H1 (cell line): ENCODE measurements at regions not wholly inside any gene's neighbourhood (a gene's known extent, or its start where the extent isn't known, plus 50 kb on each side); places are given as distances from the start of the nearest gene placed in this dataset.

Experiments used
- CTCF ChIA-PET: fragments of 300-600 bp; sonication (Branson Sonifier 250); formaldehyde crosslinking; loops from one replicate; lab custom pipeline; 2021; ENCODE audit not compliant: partially characterized antibody; lab: Charles Lee
- POLR2A ChIA-PET: fragments of 300-600 bp; sonication (Branson Sonifier 250); formaldehyde crosslinking; loops from one replicate; lab custom pipeline; 2021; ENCODE audit warnings: inconsistent platforms; ENCODE audit not compliant: partially characterized antibody; lab: Charles Lee
- DNase-seq, 2 experiments: peaks; one replicate each; pipeline versions ENCODE4 v3.0.0 to v3.0.0-alpha.2; 2010 to 2022; ENCODE audit warnings: low spot score in 2 of 2, low read depth in 1 of 2, mixed read lengths in 1 of 2
- FAIRE-seq: peaks from 2 replicates; lab custom pipeline; 2011; peaks lifted over from hg19 to GRCh38; lab: Jason Lieb, UNC
- H2AFZ ChIP-seq: 2 replicates; pipeline ENCODE4 v1.8.1; 2012; ENCODE audit warnings: low read length, inconsistent platforms
- H2AK5ac ChIP-seq: 2 replicates; pipeline ENCODE4 v1.6.1; 2013; ENCODE audit warnings: low read depth, low read length
- H2BK120ac ChIP-seq: replicated peaks from 2 replicates; pipeline ENCODE3; 2013; ENCODE audit warnings: low read depth, low read length, inconsistent platforms
- H2BK12ac ChIP-seq: 2 replicates; pipeline ENCODE4 v1.6.1; 2013; ENCODE audit warnings: low read depth, low read length
- H2BK15ac ChIP-seq: 2 replicates; pipeline ENCODE4 v1.6.1; 2013; ENCODE audit warnings: low read length
- H2BK20ac ChIP-seq: 2 replicates; pipeline ENCODE4 v1.6.1; 2013; ENCODE audit warnings: low read length
- H2BK5ac ChIP-seq: 2 replicates; pipeline ENCODE4 v1.6.1; 2013; ENCODE audit warnings: low read depth, low read length
- H3K14ac ChIP-seq: 2 replicates; pipeline ENCODE4 v1.6.1; 2013; ENCODE audit warnings: inconsistent platforms; ENCODE audit not compliant: insufficient read length
- H3K18ac ChIP-seq: 2 replicates; pipeline ENCODE4 v1.6.1; 2013; ENCODE audit warnings: low read length; ENCODE audit errors: extremely low read depth
- H3K23ac ChIP-seq: 2 replicates; pipeline ENCODE4 v1.6.1; 2013; ENCODE audit warnings: inconsistent platforms; ENCODE audit not compliant: insufficient read length
- H3K23me2 ChIP-seq: 2 replicates; pipeline ENCODE4 v1.6.1; 2013; ENCODE audit warnings: low read depth, low read length
- H3K27ac ChIP-seq: 2 replicates; pipeline ENCODE4 v1.6.1; 2011; ENCODE audit warnings: low read depth, low read length, inconsistent platforms
- H3K27me3 ChIP-seq, 4 experiments: replicated peaks in 1 of 4; 1 replicate in 1 of 4; 2 replicates in 3 of 4; pipeline versions ENCODE4 v1.6.1 to v1.8.1; 2011 to 2013; ENCODE audit warnings: low read length in 3 of 4, mild to moderate bottlenecking in 3 of 4, inconsistent platforms in 2 of 4, mixed read lengths in 2 of 4, moderate library complexity in 1 of 4; ENCODE audit not compliant: control insufficient read depth in 3 of 4, insufficient read depth in 3 of 4; ENCODE audit errors: extremely low read depth in 1 of 4
- H3K36me3 ChIP-seq, 4 experiments: 2 replicates each; pipeline versions ENCODE4 v1.6.1 to v1.8.1; 2011 to 2013; ENCODE audit warnings: mild to moderate bottlenecking in 4 of 4, low read length in 3 of 4, moderate library complexity in 2 of 4, control low read depth in 1 of 4, inconsistent platforms in 1 of 4; ENCODE audit not compliant: insufficient read depth in 4 of 4, control insufficient read depth in 2 of 4
- H3K4ac ChIP-seq: replicated peaks from 2 replicates; pipeline ENCODE3; 2013; ENCODE audit warnings: low read length, low read depth, mixed read lengths, inconsistent platforms; ENCODE audit not compliant: insufficient read length
- H3K4me1 ChIP-seq, 4 experiments: replicated peaks in 1 of 4; 1 replicate in 1 of 4; 2 replicates in 3 of 4; pipeline versions ENCODE4 v1.6.1 to v1.8.1; 2011 to 2013; ENCODE audit warnings: low read length in 3 of 4, inconsistent platforms in 2 of 4, mixed read lengths in 1 of 4; ENCODE audit not compliant: insufficient read depth in 4 of 4, control insufficient read depth in 3 of 4
- H3K4me2 ChIP-seq, 2 experiments: 2 replicates each; pipeline versions ENCODE4 v1.6.1 to v1.8.1; 2011 to 2013; ENCODE audit warnings: low read depth in 2 of 2, low read length in 2 of 2, control low read depth in 1 of 2, inconsistent platforms in 1 of 2, mild to moderate bottlenecking in 1 of 2; ENCODE audit not compliant: insufficient read depth in 1 of 2
- H3K4me3 ChIP-seq, 4 experiments: fragments of 200-600, 300-600 bp in 1 of 4; sonication (generic), shearing (Covaris generic), sonication (Bioruptor Twin) in 1 of 4; 2 replicates each; pipeline versions ENCODE4 v1.5.1 to v1.8.1; 2011 to 2016; ENCODE audit warnings: low read length in 4 of 4, low read depth in 3 of 4, control low read depth in 2 of 4, inconsistent platforms in 2 of 4, mild to moderate bottlenecking in 2 of 4, mixed read lengths in 1 of 4, moderate library complexity in 1 of 4; ENCODE audit not compliant: insufficient read depth in 2 of 4; ENCODE audit errors: extremely low read depth in 1 of 4
- H3K56ac ChIP-seq: replicated peaks from 2 replicates; pipeline ENCODE3; 2013; ENCODE audit warnings: low read depth, mild to moderate bottlenecking, mixed read lengths, low read length, inconsistent platforms; ENCODE audit not compliant: insufficient read length
- H3K79me1 ChIP-seq: 2 replicates; pipeline ENCODE4 v1.6.1; 2013; ENCODE audit warnings: low read depth, low read length, control low read depth
- H3K79me2 ChIP-seq, 2 experiments: 2 replicates each; pipeline versions ENCODE4 v1.6.1 to v1.8.1; 2012 to 2013; ENCODE audit warnings: low read length in 2 of 2, mild to moderate bottlenecking in 2 of 2, inconsistent platforms in 1 of 2; ENCODE audit not compliant: insufficient read depth in 2 of 2, control insufficient read depth in 1 of 2
- H3K9ac ChIP-seq, 4 experiments: replicated peaks in 1 of 4; 1 replicate in 1 of 4; 2 replicates in 3 of 4; pipeline versions ENCODE4 v1.6.1 to v1.8.1; 2011 to 2013; ENCODE audit warnings: low read depth in 3 of 4, low read length in 3 of 4, control low read depth in 2 of 4, mild to moderate bottlenecking in 2 of 4, moderate library complexity in 2 of 4, inconsistent platforms in 1 of 4; ENCODE audit errors: extremely low read depth in 1 of 4
- H3K9me3 ChIP-seq, 2 experiments: 2 replicates each; pipeline versions ENCODE4 v1.6.1 to v1.8.1; 2012 to 2013; ENCODE audit warnings: mild to moderate bottlenecking in 2 of 2, moderate library complexity in 2 of 2, control low read depth in 1 of 2, inconsistent platforms in 1 of 2, low read depth in 1 of 2, low read length in 1 of 2, mixed read lengths in 1 of 2; ENCODE audit not compliant: insufficient read depth in 2 of 2
- H4K20me1 ChIP-seq, 2 experiments: replicated peaks in 1 of 2; 2 replicates each; pipeline versions ENCODE3 to v1.8.1; 2011 to 2013; ENCODE audit warnings: inconsistent platforms in 2 of 2, low read length in 2 of 2, mild to moderate bottlenecking in 1 of 2; ENCODE audit not compliant: insufficient read depth in 2 of 2, control insufficient read depth in 1 of 2
- H4K5ac ChIP-seq: 2 replicates; pipeline ENCODE4 v1.6.1; 2013; ENCODE audit warnings: low read length, low read depth, mixed read lengths, inconsistent platforms; ENCODE audit not compliant: insufficient read length
- H4K8ac ChIP-seq: 2 replicates; pipeline ENCODE4 v1.8.0; 2013; ENCODE audit warnings: mild to moderate bottlenecking, moderate library complexity, low read length, inconsistent platforms; ENCODE audit not compliant: insufficient read depth; ENCODE audit errors: extremely low read depth
- H4K91ac ChIP-seq: replicated peaks from 2 replicates; pipeline ENCODE3; 2013; ENCODE audit warnings: low read length, mixed read lengths, inconsistent platforms; ENCODE audit not compliant: insufficient read length
- SP2 ChIP-seq: IDR thresholded peaks from 2 replicates; pipeline ENCODE4 v1.6.1; 2012; ENCODE audit warnings: mild to moderate bottlenecking, low read length, inconsistent platforms
- SUZ12 ChIP-seq: fragments of 200-600 bp; sonication (generic); IDR thresholded peaks from 2 replicates; pipeline ENCODE4 v1.6.1; 2012; ENCODE audit warnings: mild to moderate bottlenecking, inconsistent platforms, low read length, moderate library complexity, mixed read lengths
- TEAD4 ChIP-seq: IDR thresholded peaks from 2 replicates; pipeline ENCODE4 v1.6.1; 2012; ENCODE audit warnings: low read depth, low read length, inconsistent platforms, mixed read lengths
- WGBS, 2 experiments: shearing (Covaris generic) in 1 of 2; methylation state at CpG; one replicate each; pipeline versions ENCODE4 v1.1.6 to v1.1.7; 2013 to 2015; ENCODE audit warnings: low lambda C conversion rate in 2 of 2, mixed read lengths in 2 of 2, inconsistent platforms in 1 of 2, low coverage in 1 of 2, missing lambda C conversion rate in 1 of 2; ENCODE audit not compliant: insufficient replicate concordance in 2 of 2, insufficient coverage in 1 of 2, insufficient read length in 1 of 2; ENCODE audit errors: extremely low coverage in 1 of 2, missing lambda C conversion rate in 1 of 2; 5-methylcytosine and 5-hydroxymethylcytosine counted together

DNA sequence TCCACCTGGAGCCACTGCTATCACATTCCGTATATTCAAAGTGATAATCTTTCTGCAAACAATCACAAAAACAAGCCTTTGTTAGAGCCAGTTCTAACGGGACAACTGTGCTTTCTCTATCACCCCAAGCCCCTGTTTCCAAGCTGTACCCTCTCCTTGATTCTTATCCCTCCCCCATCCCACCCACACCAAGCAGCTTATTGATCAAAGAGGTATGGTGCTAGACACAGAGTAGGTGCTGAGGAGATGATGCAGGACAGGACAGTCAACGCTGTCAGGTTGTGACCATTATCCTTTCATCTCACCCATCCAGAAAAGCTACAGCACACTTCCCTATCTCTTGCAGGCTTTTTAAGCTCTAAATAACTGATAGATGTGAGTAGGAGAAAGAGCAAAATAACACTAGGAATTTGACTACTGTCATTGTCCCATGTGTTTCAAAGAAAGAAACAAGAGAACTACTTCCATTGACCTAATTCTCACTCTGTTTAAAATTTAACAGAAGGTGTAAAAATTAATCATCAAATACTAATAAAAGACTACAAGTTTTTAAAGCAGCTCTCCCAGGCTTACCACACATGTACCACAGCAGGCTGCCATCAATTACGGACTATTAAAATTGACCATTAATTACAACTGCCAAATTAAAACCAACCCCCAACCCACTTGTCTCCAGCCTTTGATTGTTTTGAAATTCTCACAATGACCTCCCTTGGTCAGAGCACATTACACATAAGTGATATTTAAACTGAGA is 94.3 kb downstream of the ELAPOR2 start:
- no peak overlapping the region for H3K56ac ChIP-seq
- DNase-seq, result no peak
- H2BK20ac ChIP-seq, result no peak overlapping the region
- WGBS, 2 experiments, result 76% methylated on average over 4 of the region's 4 CpGs; no CpG with 5 or more reads in 1 of the 2 experiments
- no peak overlapping the region for H2AFZ ChIP-seq
- H4K91ac ChIP-seq, result no peak overlapping the region
- H3K4ac ChIP-seq, result no peak overlapping the region
- peaks cover 4% of the 10 kb centered on the region in 2 experiments for H4K20me1 ChIP-seq
- no peak overlapping the region for H4K5ac ChIP-seq
- no peak overlapping the region for H4K8ac ChIP-seq
- ChIA-PET POLR2A (no interaction called here), CTCF (interaction anchor here (1.5 to 1.6 kb wide), 2 partner anchors 17 to 183 kb away, joined by 5 to 7 read pairs; no protein-coding TSS in a partner anchor)
- peak overlapping the region; percentile 69; the same call in 1 of the 2 replicates for H2BK12ac ChIP-seq
- H3K27me3 ChIP-seq, result no peaks in the 10 kb centered on the region
- H3K27ac ChIP-seq, result no peak overlapping the region
- H3K4me3 ChIP-seq, result no peak overlapping the region
- peaks cover 2 to 13% (median 9%) of the 10 kb centered on the region in 4 experiments for H3K4me1 ChIP-seq
- no peak overlapping the region for H2BK120ac ChIP-seq
- H3K14ac ChIP-seq, result no peak overlapping the region
- peak overlapping the region in 1 of 2 experiments; percentile 50; a peak in 2 of 4 replicates for H3K4me2 ChIP-seq
- no peak overlapping the region for H3K23ac ChIP-seq
- no peak overlapping the region; the same call in 1 of the 2 replicates for H2BK5ac ChIP-seq
- H3K79me1 ChIP-seq, result peaks cover 3% of the 10 kb centered on the region; the same call in 1 of the 2 replicates
- H3K79me2 ChIP-seq, result peaks cover 0 to 61% of the 10 kb centered on the region in 2 experiments; a peak in 3 of 4 replicates
- H3K36me3 ChIP-seq, result no peaks in the 10 kb centered on the region
- TF ChIP-seq SP2 (no peak), SUZ12 (no peak), TEAD4 (0 out of 2 replicates have a peak, but pooled peaks have one; percentile 6)
- FAIRE-seq, result no peak
- no peak overlapping the region for H3K9ac ChIP-seq
- no peaks in the 10 kb centered on the region for H3K9me3 ChIP-seq
- no peaks in the 10 kb centered on the region; the same call in 1 of the 2 replicates for H3K23me2 ChIP-seq
- H2AK5ac ChIP-seq, result peak overlapping the region; percentile 44; the same call in 1 of the 2 replicates
- H3K18ac ChIP-seq, result no peak overlapping the region; the same call in 1 of the 2 replicates
- no peak overlapping the region for H2BK15ac ChIP-seq
